Germinal center (tissue), 1 donor: ENCODE measurements at regions not wholly inside any gene's neighbourhood (a gene's known extent, or its start where the extent isn't known, plus 50 kb on each side); places are given as distances from the start of the nearest gene placed in this dataset.
"Not testable (repeated sequence)": the region's sequence is repeated elsewhere in the genome, so short reads cannot be mapped to it uniquely, and the experiment has no call there.

Source experiments
- DNase-seq: peaks from one replicate; pipeline ENCODE4 v3.0.0; 2012; ENCODE audit warnings: mixed read lengths, low spot score

DNA sequence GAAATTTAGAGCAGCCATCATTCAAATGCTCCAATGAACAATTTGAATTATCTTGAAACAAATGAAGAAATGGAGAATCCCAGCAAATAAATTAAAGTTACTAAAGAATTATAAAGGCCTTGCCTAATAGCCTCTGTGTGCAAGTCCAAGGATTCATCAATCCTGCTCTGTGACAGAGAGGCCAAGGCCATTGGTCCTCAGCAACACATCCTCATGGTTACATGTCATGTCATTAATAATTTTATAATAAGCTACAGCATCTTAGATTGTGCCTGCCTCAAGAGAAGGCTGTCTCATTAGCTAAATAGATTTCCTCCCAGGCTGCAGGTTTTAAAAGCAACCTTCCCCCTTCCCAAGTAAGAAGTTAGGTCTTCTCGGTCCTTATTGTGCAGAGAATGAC is 611.6 kb downstream of the FBXO15 start:
- DNase-seq: no peak

DNA sequence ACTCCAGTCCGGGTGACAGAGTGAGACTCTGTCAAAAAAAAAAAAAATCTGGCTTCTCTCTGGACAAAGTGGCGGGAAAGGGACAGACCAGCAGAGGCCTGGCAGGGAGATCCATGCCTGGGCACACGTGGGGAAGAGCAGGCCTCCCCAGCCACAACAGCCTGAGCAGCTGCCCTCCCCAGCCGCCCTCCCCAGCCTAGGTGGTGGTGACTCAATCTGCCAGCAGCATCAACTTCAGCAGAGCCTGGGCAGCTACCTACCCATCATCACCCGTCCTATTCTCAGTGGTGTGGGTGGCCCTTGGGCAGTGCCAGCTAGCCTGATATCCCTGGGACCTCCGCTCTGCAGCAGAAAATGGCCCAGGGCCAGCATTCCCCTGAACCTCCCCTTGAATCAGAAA is 612.4 kb downstream of the FBXO15 start:
- no peak for DNase-seq

DNA sequence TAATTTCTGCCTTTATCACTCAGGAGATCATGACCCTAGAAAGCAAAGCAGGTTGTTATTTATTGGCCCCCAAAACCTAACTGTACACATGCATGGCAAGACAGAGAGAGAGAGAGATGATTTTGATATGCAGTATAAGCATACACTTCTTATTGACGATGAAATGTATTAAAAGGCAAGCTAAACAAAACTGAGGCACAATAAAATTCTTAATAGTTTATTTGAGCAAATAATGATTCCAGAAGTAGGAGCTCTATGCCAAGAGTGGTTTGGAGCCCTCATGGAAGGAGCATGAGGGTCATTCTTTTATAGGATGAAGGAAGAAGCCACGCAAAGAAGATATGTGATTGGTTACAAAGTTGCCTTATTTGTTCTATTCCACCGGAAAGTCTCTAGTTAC is 616.0 kb downstream of the FBXO15 start:
- no peak for DNase-seq

DNA sequence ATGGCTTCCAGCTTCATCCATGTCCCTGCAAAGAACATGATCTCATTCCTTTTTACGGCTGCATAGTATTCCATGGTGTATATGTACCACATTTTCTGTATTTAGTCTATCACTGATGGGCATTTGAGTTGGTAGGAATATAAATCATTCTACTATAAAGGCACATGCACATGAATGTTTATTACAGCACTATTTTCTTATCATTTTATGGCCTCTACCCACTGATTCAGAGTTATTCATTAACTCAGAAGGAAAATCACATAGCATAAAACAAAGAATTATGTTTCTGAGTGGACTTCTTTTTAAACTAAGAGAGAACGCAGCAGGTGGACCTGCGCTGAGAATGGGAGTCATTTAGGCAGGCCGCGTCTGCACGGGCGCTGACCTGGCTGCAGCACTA is 619.6 kb downstream of the FBXO15 start:
- no peak for DNase-seq

DNA sequence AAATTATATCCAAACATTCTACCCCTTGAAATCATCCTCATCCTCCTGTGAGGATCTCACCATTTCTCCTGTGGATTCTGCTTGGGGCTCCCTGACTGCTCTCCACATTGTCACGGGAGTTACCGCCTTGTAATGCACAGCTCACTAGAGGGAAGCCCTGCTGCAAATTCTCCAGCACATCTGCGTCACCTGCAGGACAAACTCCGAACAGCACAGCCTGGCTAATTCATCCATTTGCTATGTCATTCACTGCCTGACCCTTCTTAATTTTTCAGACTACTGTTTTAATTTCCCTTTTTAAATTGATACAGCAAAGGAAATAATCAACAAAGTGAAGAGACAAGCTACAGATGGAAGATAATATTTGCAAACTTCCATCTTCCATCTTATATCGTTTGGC is 627.4 kb downstream of the FBXO15 start:
- DNase-seq: no peak

DNA sequence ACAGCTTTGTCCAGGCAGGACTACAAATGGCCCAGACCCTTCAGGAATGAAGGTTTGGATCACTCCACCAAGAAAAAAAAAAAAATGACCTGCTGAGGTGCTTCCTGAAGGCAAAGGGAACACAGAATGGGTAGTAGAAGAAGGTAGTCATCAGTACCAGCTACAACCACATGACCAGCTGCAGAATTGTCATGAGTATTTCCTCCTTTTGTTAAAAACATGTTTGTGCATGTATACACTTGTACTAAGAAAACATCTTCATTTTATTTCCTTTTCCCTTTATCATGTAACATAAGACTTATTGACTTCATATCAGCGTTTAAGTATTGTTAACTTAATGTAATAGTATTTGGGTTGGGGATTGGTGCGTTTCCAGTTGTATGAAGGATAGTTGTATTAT is 631.6 kb downstream of the FBXO15 start:
- DNase-seq: not testable (repeated sequence)

DNA sequence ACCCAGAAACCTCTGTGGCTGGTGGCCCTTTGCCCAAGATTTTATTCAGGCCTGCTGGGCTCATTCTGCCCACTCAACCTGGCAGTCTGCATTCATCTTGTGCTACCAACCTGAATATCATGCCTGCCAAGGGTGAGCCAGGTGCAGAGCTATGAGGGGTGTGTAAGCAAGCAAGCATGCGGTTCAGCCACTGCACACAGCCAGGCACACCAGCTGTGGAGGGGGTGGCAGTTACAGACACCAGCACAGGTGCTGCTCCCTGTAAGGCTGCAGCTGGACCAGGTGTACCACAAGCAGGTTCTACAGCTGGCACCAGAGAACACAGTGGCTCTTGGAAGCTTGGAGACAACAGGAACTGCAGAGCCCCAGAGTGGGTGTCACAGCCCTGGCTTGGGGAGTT is 633.2 kb downstream of the FBXO15 start:
- no peak for DNase-seq

DNA sequence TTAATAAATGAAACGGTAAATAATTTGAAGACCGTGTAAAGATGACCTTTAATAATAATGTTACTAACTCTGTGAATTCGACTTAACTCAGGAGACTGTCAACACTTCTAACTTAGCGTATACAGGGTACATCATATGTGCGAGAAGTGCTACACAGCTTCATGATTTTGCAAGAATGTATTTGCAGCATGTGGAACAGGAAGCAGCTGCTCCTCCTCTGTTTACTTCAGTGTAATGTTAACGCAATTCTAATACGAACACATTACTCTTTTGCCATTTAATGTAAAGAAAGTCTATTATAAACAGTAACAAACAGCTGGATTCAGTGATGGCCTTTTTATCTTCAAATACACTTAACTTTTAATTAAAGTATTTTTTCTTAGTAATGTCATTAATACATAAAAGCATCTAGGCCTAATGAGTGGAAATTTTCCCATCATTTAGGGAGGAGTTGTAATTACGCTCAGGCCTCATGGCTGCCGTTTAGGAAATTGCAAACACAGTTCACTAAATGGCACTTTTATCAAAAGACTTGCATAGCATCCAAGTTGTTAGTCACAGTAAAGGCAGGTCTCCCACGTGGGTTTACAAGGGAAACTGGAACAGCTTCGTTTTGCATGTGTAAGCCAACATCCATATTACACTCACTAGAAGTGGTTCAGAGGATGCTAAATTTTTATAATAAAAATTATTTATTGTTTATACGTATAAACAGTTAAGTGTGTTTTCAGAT is 635.7 kb downstream of the FBXO15 start:
- no peak for DNase-seq

DNA sequence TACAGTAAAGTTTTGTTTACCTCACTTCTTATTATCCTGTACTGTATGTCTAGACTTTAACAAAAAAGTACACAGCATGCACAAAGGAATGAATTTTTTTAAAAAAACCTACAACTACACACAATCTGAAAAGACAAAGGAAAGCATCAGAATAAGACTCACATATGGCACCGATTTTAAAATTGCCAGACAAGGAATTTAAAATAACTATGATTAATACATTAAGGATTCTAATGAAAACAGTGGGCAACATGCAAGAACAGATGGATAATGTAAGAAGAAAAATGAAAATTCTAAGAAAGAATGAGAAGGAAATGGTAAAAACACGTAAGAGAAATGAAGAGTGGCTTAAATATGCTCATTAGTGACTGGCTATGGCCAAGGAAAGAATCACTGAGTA is 638.2 kb downstream of the FBXO15 start:
- DNase-seq: no peak

DNA sequence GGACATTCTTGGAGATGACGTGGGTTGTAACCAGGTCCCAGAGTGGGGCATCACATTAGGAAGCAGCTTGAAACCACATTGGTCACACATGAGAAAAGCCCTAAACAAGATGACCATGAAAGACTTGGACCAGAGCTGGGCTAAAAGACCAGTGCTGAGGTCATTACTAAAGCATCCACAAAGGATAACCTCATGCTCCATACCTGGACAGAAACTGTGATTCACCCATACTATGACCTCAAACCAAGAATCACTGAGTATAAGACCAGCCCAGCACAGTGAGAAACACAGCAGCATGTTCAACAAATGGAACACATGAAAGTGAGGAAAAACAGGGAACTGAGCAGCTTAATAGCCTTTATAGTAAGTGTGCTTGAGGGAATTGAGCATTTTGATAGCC is 635.5 kb upstream of the NETO1 start:
- DNase-seq: no peak

DNA sequence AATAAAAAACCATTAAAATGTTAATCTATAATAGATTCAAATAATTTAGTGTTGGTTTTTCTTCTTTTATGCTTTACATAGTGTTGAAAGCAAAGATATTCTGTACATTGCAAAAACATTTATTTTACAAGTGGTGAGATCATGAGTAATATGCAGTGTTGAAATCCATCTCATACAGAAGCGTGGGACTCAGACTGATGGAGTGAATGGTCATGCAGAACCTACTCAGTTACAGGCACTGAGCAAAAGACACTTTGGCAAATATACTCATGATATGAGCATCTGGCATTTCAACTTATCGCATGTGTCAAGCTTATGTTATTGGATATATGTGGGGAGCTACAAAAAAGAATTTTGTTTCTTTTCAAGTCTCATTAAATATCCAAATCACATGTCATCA is 620.2 kb upstream of the NETO1 start:
- no peak for DNase-seq

DNA sequence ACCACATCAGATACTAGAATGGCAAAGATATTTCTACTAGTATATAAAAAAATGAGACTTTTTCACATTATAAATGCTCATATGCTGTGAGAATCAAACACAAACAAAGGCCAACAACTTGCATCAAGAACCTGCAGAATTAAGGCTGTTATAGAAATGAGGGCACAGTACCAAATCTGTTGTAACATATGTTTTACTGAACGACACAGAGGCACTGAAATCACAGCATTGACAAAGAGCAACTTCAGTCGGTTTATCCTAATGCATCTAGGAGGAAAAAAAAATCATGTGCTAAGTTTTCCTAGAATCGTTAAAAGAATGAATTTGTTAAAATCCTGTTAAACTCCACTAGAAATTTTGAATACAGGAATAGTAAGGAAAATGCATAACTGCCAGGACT is 617.4 kb upstream of the NETO1 start:
- DNase-seq: no peak

DNA sequence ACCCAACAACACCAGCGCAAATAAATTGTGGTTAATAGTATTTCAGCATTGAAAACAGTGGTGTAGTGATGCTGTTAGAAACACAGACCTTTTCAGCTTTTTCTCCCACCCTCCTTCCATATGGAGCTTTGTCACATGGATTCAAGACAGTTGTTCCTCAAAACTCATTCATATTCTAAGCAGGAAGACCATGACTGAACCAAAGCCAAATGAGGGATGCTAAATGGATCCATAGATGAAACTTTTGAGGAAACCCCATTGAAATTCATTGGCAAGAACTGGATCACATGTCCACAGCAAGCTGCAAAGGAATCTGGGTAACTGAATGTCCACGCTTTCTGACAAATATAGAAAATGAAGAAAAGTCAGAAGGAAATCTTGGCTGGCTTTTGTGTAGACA is 615.1 kb upstream of the NETO1 start:
- no peak for DNase-seq

DNA sequence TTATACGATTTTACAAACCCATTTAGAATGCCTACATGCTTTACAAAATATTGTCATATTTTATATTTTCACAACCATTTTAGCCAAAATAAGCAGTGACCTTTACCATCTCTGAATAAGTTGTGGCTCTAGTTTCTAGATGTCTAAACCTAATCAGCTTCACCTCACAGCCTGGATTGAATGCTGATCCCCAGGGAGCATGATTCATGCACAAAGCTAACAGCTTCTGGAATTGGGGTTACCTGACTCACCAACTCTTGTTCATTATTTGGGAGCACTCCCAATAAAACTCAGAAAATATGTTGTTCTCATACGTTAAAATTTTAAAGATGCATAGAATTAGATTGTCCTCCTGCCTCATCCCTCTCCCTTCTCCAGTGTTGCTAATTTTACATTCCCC is 611.7 kb upstream of the NETO1 start:
- DNase-seq: no peak

DNA sequence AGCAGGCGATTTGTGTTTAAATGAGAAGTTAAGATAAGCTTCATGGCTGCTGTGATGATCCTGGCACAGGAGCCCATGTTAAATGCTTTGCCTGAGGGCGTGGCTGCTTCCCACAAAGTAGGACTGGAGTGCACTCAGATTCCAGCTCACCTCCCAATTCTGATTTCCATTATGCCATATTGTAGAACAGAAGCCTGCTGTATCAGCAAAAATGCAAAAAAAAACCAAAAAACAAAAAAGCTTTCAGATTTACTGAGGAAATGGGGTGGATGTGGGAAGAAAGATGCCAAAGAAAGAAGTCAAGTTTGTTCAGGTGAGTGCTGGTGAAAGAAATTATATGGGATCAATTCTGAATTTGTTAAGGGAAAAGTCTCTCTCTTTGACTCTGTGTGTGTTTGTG is 610.4 kb upstream of the NETO1 start:
- no peak for DNase-seq

DNA sequence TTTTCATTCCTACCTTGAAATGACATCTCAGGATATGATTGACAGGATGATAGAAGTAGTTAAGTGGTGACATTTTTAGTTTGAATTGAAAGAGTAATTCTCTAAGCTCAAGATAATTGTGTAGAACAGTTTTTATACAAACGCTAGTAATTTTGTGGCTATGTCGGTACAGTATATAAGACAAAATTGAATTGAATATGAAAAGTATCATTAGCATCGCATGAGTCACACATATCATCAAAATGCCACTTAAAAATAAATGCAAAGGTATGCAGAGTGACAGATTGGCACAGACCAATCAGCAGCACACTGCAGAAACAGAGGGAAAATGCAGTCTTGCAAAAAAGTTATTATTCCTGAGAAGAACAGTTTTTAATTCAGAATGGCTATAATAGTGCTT is 608.2 kb upstream of the NETO1 start:
- DNase-seq: no peak

DNA sequence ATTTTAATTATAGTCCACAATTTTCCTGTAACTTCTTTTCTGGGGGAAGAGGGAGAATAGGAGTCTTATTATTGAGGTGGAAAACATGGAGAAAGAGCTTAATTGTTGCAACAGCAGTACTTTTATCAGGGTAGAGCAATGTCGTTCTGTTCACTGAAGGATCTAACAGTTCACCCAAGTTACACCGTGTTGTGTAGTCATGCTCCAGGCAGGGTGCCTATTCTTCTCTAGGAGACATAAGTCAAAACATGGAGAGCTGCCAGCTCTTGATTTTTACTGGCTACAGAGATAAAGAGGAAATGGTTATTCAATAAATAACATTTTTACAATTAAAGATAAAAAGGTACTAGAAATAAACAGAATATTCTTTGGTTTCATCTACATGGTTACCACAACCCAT is 594.3 kb upstream of the NETO1 start:
- no peak for DNase-seq

DNA sequence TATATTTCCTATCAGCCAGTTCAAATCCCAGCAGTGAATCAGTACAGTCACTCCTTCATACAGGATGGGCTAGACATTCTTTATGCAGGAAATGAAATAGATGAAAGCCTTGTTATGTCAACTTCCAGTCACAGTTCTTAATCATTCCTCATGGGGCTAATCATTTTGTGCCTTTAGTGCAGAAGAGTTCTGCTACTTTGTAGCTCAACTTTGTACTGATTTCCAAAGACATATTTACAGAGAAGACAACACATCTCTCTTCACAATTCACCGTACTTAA is 593.9 kb upstream of the NETO1 start:
- DNase-seq: no peak

DNA sequence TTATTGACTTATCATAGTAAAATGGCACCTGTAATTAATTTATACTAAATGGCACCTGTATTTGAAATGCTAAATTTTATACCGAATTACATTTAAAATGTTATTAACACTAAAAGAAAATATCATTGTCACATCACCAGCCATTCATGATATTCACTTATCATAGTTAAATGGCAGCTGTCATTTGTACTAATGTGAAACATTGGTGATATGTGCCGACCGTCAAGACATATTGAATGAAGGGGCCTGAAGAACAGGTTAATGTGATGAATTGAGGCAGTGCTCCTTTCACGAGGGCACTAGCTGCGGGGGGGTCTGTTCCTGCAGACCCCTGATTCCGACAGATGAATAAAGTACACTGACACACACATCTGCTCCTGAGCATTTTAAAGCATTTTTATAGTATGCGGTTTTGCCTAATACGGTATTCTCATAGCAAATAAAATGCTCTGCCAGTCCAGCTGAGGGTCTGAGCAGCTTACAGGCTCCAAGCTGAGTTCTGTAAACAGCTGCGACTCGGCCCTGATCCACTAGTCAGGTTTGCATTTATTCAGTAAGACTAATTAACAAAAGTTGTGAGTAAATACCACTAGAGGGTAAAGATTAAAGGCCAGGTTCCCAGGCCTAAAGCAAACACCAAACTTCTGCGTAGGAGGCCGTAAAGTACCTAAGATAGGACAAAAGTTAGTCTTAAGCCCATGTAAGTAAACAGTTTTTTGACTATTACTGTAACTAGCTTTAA is 593.4 kb upstream of the NETO1 start:
- no peak for DNase-seq

DNA sequence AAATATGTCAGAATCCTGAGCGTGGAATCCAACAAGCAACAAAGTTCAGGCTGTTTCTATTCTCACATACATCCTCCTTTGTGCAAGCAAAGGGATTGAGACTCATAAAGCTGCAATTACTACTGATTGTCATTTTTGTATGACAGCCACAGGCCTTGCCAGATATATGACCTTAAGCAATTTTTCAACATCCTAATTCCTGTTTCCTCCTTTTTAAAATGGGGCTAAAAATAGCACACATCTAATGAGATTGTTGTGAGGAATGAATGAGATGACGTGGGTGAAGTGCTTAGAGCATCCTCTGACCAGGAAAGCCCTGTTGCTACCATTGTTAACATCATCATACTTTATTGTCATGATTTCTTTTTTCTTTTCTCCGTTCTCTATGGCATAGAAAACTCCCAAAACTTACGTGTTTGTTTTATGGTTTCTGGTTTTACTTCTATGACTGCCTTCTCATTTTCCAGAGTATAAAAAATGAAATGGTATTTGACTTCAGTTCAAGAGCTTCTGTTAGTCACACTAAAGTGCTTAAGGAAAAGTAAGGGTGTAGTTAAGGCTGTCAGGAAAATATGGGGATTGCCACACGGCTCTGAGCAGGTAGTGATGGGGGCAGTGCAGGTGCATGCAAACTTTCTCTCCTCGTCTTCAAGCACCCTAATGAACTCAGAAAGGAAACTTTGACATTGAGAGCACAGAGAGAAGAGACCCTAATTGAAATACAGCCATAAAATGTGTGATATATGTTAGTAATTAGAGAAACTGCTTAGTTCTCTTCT is 590.6 kb upstream of the NETO1 start:
- no peak for DNase-seq

DNA sequence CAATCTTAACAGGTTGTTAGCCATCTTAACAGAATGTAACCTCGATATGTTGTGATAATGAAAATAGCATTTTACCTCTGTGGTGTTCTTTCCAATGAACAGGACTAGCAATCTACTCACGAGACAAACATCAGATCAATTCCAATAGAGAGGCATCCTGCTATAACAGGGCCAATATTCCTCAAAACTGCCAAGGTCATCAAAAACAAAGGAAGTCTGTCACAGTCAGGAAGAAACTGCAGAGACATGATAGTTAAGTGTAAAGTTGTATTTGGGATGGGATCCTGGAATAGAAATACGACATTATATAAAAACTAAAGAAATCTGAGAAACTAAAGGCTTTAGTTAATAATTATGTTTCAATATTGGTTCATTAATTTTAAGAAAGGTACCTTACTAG is 588.9 kb upstream of the NETO1 start:
- DNase-seq: no peak

DNA sequence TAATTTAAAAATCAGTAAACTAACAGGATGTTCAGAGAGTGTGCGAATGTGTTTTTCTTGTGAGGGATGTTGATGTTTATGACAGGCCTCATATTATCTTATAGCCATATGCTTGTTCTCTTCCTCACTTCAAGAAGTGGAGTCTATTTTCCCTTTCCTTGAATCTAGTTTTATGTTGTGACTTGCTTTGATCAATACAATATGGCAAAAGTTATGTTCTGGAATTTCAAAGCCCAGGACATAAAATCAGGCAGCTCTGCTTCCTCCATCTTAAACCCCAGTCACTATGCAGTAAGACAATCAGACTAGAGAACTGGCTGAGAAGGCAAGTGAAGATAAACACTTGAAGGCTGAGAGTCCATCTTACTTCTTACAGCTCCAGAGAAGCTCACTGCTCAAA is 585.1 kb upstream of the NETO1 start:
- no peak for DNase-seq

DNA sequence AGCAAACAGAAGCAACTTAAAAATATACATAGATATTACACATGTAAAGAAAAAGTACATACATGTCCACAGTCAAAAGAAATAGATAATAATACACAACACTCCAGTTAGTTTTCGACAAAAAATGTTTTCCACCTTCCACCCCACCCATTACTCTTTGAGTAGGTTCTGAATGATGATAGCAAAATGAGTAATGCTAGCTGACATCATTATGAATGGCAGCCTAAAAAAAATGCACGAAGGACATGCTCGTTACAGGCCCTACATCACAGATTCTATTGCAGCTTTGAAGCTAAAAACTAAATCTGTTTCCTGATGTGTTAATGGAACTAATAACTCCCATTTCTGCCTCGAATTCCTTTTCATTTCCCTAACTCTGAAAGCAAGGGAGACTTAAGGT is 578.7 kb upstream of the NETO1 start:
- DNase-seq: no peak

DNA sequence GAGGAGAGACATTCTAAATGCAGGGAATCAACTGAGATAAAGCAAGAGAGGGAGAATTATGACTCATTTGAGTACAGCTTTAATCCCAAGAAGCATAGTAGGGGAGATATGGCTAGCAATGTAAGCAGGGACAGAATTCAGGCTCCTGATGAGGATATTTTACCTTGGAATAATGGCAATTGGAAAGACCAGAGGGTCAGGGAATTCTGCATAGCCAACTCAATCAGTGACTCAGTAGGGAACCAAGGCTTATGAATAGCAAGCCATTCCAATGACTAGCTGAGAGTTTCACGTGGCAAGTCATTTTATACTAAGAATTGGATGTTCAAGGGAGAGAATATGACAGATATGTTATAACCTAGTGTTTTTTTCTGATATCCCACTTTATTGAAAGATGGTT is 563.8 kb upstream of the NETO1 start:
- no peak for DNase-seq
